Neural cell (in vitro differentiated cells): ENCODE measurements at regions not wholly inside any gene's neighbourhood (a gene's known extent, or its start where the extent isn't known, plus 50 kb on each side); places are given as distances from the start of the nearest gene placed in this dataset.

Experiments used
- H2AFZ ChIP-seq: fragments of 200-600, 300-800 bp; sonication (generic), shearing (Covaris generic); 2 replicates; pipeline ENCODE4 v1.6.0; 2014; ENCODE audit warnings: low read depth, mild to moderate bottlenecking, antibody characterized with exemption, low read length, moderate library complexity
- H3F3A ChIP-seq: fragments of 200-600 bp; shearing (Covaris generic); 2 replicates; pipeline ENCODE4 v1.6.1; 2016; ENCODE audit warnings: mild to moderate bottlenecking, moderate library complexity, mixed read lengths, antibody characterized with exemption, low read length; ENCODE audit not compliant: insufficient read depth, poor library complexity, severe bottlenecking
- H3K27ac ChIP-seq: fragments of 200-600, 300-800 bp; sonication (generic), shearing (Covaris generic); 2 replicates; pipeline ENCODE4 v1.5.1; 2014; ENCODE audit warnings: mild to moderate bottlenecking, low read length, moderate library complexity
- H3K27me3 ChIP-seq: fragments of 300-800, 200-600 bp; sonication (generic), shearing (Covaris generic); 2 replicates; pipeline ENCODE4 v1.6.0; 2014; ENCODE audit warnings: mild to moderate bottlenecking, low read depth, low read length, moderate library complexity; ENCODE audit not compliant: insufficient read depth
- H3K36me3 ChIP-seq: fragments of 300-800, 200-600 bp; sonication (generic), shearing (Covaris generic); 2 replicates; pipeline ENCODE4 v1.5.1; 2014; ENCODE audit warnings: mild to moderate bottlenecking, antibody characterized with exemption, low read length, moderate library complexity; ENCODE audit not compliant: insufficient read depth
- H3K4me2 ChIP-seq: fragments of 300-800, 200-600 bp; sonication (generic), shearing (Covaris generic); 2 replicates; pipeline ENCODE4 v1.6.0; 2014; ENCODE audit warnings: mild to moderate bottlenecking, low read length
- H3K4me3 ChIP-seq: fragments of 300-800, 200-600 bp; sonication (generic), shearing (Covaris generic); 2 replicates; pipeline ENCODE4 v1.5.1; 2014; ENCODE audit warnings: mild to moderate bottlenecking, low read length, moderate library complexity
- H3K79me2 ChIP-seq: fragments of 200-600 bp; shearing (Covaris generic); replicated peaks from 2 replicates; pipeline ENCODE4 v1.6.0; 2014; ENCODE audit warnings: mild to moderate bottlenecking, low read length, moderate library complexity; ENCODE audit not compliant: insufficient read depth
- H3K9ac ChIP-seq: fragments of 300-800, 200-600 bp; sonication (generic), shearing (Covaris generic); 2 replicates; pipeline ENCODE4 v1.6.1; 2016; ENCODE audit warnings: mild to moderate bottlenecking, low read length, mixed read lengths
- H3K9me2 ChIP-seq: fragments of 200-600 bp; shearing (Covaris generic); 2 replicates; pipeline ENCODE4 v1.6.1; 2016; ENCODE audit warnings: mild to moderate bottlenecking, low read length, mixed read lengths; ENCODE audit not compliant: insufficient read depth
- H3K9me3 ChIP-seq: fragments of 200-600, 300-800 bp; sonication (generic), shearing (Covaris generic); 2 replicates; pipeline ENCODE4 v1.6.1; 2016; ENCODE audit warnings: mild to moderate bottlenecking, mixed run types, low read length, moderate library complexity, mixed read lengths
- H4K20me1 ChIP-seq: fragments of 200-600 bp; shearing (Covaris generic); 2 replicates; pipeline ENCODE4 v1.6.1; 2016; ENCODE audit warnings: mild to moderate bottlenecking, mixed run types; ENCODE audit not compliant: insufficient read depth
- EP300 ChIP-seq: fragments of 450-650 bp; conservative IDR thresholded peaks from 2 replicates; pipeline ENCODE4 v1.6.1; 2014; ENCODE audit warnings: antibody characterized with exemption, mild to moderate bottlenecking, moderate library complexity; ENCODE audit not compliant: poor library complexity, severe bottlenecking
- EZH2 ChIP-seq: fragments of 200-600, 300-800 bp; shearing (Covaris generic), sonication (generic); IDR thresholded peaks from 2 replicates; pipeline ENCODE4 v1.6.1; 2014; ENCODE audit warnings: antibody characterized with exemption, low read length, borderline replicate concordance, mild to moderate bottlenecking; ENCODE audit not compliant: insufficient read depth, poor library complexity, severe bottlenecking
- MXI1 ChIP-seq: fragments of 450-650 bp; conservative IDR thresholded peaks from 2 replicates; pipeline ENCODE4 v1.6.1; 2014; ENCODE audit warnings: antibody characterized with exemption, mild to moderate bottlenecking; ENCODE audit not compliant: poor library complexity, severe bottlenecking
- POLR2AphosphoS5 ChIP-seq: IDR thresholded peaks from 2 replicates; pipeline ENCODE4 v1.6.1; 2012
- RAD21 ChIP-seq: fragments of 450-650 bp; conservative IDR thresholded peaks from 2 replicates; pipeline ENCODE4 v1.6.1; 2014; ENCODE audit warnings: antibody characterized with exemption, mild to moderate bottlenecking, moderate library complexity
- REST ChIP-seq: IDR thresholded peaks from 2 replicates; pipeline ENCODE4 v1.6.1; 2012; ENCODE audit warnings: borderline replicate concordance
- SMC3 ChIP-seq: fragments of 450-650 bp; conservative IDR thresholded peaks from 2 replicates; pipeline ENCODE4 v1.6.1; 2014; ENCODE audit warnings: antibody characterized with exemption, mild to moderate bottlenecking, moderate library complexity; ENCODE audit not compliant: poor library complexity
- TAF1 ChIP-seq: IDR thresholded peaks from 2 replicates; pipeline ENCODE4 v1.6.1; 2012; ENCODE audit warnings: low read depth
- TF ChIP-seq, protein P1 (sequence below): fragments of 450-650 bp; IDR thresholded peaks from 2 replicates; pipeline ENCODE4 v1.5.1; 2014; ENCODE audit warnings: antibody characterized with exemption, mild to moderate bottlenecking, moderate library complexity; ENCODE audit not compliant: poor library complexity, severe bottlenecking

DNA sequence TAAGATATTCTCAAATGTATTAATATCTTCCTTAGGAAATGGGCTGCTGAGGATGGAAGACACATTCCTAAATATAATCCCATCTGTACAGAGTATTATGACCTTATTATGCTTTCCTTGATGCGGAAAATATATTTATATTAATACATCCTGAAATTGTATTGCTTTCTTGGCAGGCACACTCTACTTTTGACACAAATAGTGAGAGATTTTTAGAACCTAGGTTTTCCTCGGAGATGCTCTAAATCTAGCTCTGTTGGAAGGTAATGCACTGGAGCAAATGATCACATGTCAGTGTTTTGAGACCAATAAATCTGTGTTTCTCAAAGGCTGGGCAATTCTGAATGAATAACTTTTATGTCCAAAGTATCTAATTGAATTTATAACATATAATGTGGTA, 94.3 kb upstream of the MAGEC2 start:
- H3K4me2 ChIP-seq: no peak overlapping the region
- H3K9me3 ChIP-seq: no peaks in the 10 kb centered on the region
- no peaks in the 10 kb centered on the region for H3K9me2 ChIP-seq

DNA sequence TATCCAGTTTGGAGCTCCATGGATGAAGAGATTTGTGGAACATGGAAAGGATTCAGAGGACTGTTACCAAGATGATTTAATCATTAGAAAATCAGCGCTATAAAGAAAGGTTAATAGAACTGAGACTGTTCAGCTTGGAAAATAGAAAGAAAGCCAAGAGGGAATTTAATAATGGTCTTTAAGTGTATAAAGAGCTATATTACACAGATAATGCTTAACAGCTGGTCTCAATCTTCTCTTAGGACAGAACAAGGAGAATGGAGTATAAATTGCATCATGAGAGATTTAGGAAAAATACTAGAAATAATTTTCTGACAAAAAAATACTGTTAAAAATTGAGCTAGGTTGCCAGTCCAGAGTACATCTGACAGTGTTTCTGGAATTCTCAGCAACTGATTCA, 91.3 kb upstream of the MAGEC2 start:
- H3K36me3 ChIP-seq: no peaks in the 10 kb centered on the region
- H3K9ac ChIP-seq: no peak overlapping the region
- no peak overlapping the region for H3K4me3 ChIP-seq
- no peaks in the 10 kb centered on the region for H3K9me2 ChIP-seq
- no peaks in the 10 kb centered on the region for H3K27me3 ChIP-seq
- H2AFZ ChIP-seq: no peak overlapping the region
- H3K79me2 ChIP-seq: no peaks in the 10 kb centered on the region
- H3K9me3 ChIP-seq: no peaks in the 10 kb centered on the region
- H4K20me1 ChIP-seq: no peaks in the 10 kb centered on the region
- H3K27ac ChIP-seq: no peak overlapping the region
- H3K4me2 ChIP-seq: no peak overlapping the region
- TF ChIP-seq SMC3 (no peak), EP300 (no peak), POLR2AphosphoS5 (no peak), RAD21 (no peak), REST (no peak), TAF1 (no peak), MXI1 (no peak), EZH2 (no peak)
- TF ChIP-seq, protein P1, sequence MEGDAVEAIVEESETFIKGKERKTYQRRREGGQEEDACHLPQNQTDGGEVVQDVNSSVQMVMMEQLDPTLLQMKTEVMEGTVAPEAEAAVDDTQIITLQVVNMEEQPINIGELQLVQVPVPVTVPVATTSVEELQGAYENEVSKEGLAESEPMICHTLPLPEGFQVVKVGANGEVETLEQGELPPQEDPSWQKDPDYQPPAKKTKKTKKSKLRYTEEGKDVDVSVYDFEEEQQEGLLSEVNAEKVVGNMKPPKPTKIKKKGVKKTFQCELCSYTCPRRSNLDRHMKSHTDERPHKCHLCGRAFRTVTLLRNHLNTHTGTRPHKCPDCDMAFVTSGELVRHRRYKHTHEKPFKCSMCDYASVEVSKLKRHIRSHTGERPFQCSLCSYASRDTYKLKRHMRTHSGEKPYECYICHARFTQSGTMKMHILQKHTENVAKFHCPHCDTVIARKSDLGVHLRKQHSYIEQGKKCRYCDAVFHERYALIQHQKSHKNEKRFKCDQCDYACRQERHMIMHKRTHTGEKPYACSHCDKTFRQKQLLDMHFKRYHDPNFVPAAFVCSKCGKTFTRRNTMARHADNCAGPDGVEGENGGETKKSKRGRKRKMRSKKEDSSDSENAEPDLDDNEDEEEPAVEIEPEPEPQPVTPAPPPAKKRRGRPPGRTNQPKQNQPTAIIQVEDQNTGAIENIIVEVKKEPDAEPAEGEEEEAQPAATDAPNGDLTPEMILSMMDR: no peak
- H3F3A ChIP-seq: no peaks in the 10 kb centered on the region

More for the DNA sequence above, 94.3 kb upstream of the MAGEC2 start:
- Histone ChIP-seq H2AFZ (no peak overlapping the region), H3F3A (no peaks in the 10 kb centered on the region), H3K79me2 (no peaks in the 10 kb centered on the region), H3K9ac (no peak overlapping the region), H3K36me3 (no peaks in the 10 kb centered on the region), H3K4me3 (no peak overlapping the region), H3K27ac (no peak overlapping the region), H4K20me1 (no peaks in the 10 kb centered on the region), H3K27me3 (no peaks in the 10 kb centered on the region)
- TF ChIP-seq EZH2 (no peak), RAD21 (no peak), TAF1 (no peak), EP300 (no peak), MXI1 (no peak), REST (no peak), POLR2AphosphoS5 (no peak), SMC3 (no peak)
- TF ChIP-seq, protein P1: no peak
